SU-DHL-6 (cell line): ENCODE measurements at regions not wholly inside any gene's neighbourhood (a gene's known extent, or its start where the extent isn't known, plus 50 kb on each side); places are given as distances from the start of the nearest gene placed in this dataset.

Experiments
- CTCF ChIP-seq: fragments of 200-600 bp; sonication (generic); IDR thresholded peaks from one replicate; pipeline ENCODE4 v1.5.1; 2017; ENCODE audit warnings: antibody characterized with exemption, mild to moderate bottlenecking, low read length, moderate library complexity; ENCODE audit not compliant: insufficient read depth, poor library complexity, severe bottlenecking
- EZH2phosphoT487 ChIP-seq: fragments of 200-600 bp; sonication (generic), shearing (Covaris generic); conservative IDR thresholded peaks from 2 replicates; pipeline ENCODE4 v1.6.1; 2018; ENCODE audit warnings: mild to moderate bottlenecking, antibody characterized with exemption, low read length, moderate library complexity, mixed read lengths

GRCh38 chr7:41763626-41764025 is 60.7 kb upstream of the INHBA start:
- no peak for TF ChIP-seq CTCF
- no peak for TF ChIP-seq EZH2phosphoT487
